H1 (cell line): ENCODE measurements at regions not wholly inside any gene's neighbourhood (a gene's known extent, or its start where the extent isn't known, plus 50 kb on each side); places are given as distances from the start of the nearest gene placed in this dataset.

Experiments
- CTCF ChIA-PET: fragments of 300-600 bp; sonication (Branson Sonifier 250); formaldehyde crosslinking; loops from one replicate; lab custom pipeline; 2021; ENCODE audit not compliant: partially characterized antibody; lab: Charles Lee
- POLR2A ChIA-PET: fragments of 300-600 bp; sonication (Branson Sonifier 250); formaldehyde crosslinking; loops from one replicate; lab custom pipeline; 2021; ENCODE audit warnings: inconsistent platforms; ENCODE audit not compliant: partially characterized antibody; lab: Charles Lee
- DNase-seq, 2 experiments: peaks; one replicate each; pipeline versions ENCODE4 v3.0.0 to v3.0.0-alpha.2; 2010 to 2022; ENCODE audit warnings: low spot score in 2 of 2, low read depth in 1 of 2, mixed read lengths in 1 of 2
- FAIRE-seq: peaks from 2 replicates; lab custom pipeline; 2011; peaks lifted over from hg19 to GRCh38; lab: Jason Lieb, UNC
- H2AFZ ChIP-seq: 2 replicates; pipeline ENCODE4 v1.8.1; 2012; ENCODE audit warnings: low read length, inconsistent platforms
- H2AK5ac ChIP-seq: 2 replicates; pipeline ENCODE4 v1.6.1; 2013; ENCODE audit warnings: low read depth, low read length
- H2BK120ac ChIP-seq: replicated peaks from 2 replicates; pipeline ENCODE3; 2013; ENCODE audit warnings: low read depth, low read length, inconsistent platforms
- H2BK12ac ChIP-seq: 2 replicates; pipeline ENCODE4 v1.6.1; 2013; ENCODE audit warnings: low read depth, low read length
- H2BK15ac ChIP-seq: 2 replicates; pipeline ENCODE4 v1.6.1; 2013; ENCODE audit warnings: low read length
- H2BK20ac ChIP-seq: 2 replicates; pipeline ENCODE4 v1.6.1; 2013; ENCODE audit warnings: low read length
- H2BK5ac ChIP-seq: 2 replicates; pipeline ENCODE4 v1.6.1; 2013; ENCODE audit warnings: low read depth, low read length
- H3K14ac ChIP-seq: 2 replicates; pipeline ENCODE4 v1.6.1; 2013; ENCODE audit warnings: inconsistent platforms; ENCODE audit not compliant: insufficient read length
- H3K18ac ChIP-seq: 2 replicates; pipeline ENCODE4 v1.6.1; 2013; ENCODE audit warnings: low read length; ENCODE audit errors: extremely low read depth
- H3K23ac ChIP-seq: 2 replicates; pipeline ENCODE4 v1.6.1; 2013; ENCODE audit warnings: inconsistent platforms; ENCODE audit not compliant: insufficient read length
- H3K23me2 ChIP-seq: 2 replicates; pipeline ENCODE4 v1.6.1; 2013; ENCODE audit warnings: low read depth, low read length
- H3K27ac ChIP-seq: 2 replicates; pipeline ENCODE4 v1.6.1; 2011; ENCODE audit warnings: low read depth, low read length, inconsistent platforms
- H3K27me3 ChIP-seq, 4 experiments: replicated peaks in 1 of 4; 1 replicate in 1 of 4; 2 replicates in 3 of 4; pipeline versions ENCODE4 v1.6.1 to v1.8.1; 2011 to 2013; ENCODE audit warnings: low read length in 3 of 4, mild to moderate bottlenecking in 3 of 4, inconsistent platforms in 2 of 4, mixed read lengths in 2 of 4, moderate library complexity in 1 of 4; ENCODE audit not compliant: control insufficient read depth in 3 of 4, insufficient read depth in 3 of 4; ENCODE audit errors: extremely low read depth in 1 of 4
- H3K36me3 ChIP-seq, 4 experiments: 2 replicates each; pipeline versions ENCODE4 v1.6.1 to v1.8.1; 2011 to 2013; ENCODE audit warnings: mild to moderate bottlenecking in 4 of 4, low read length in 3 of 4, moderate library complexity in 2 of 4, control low read depth in 1 of 4, inconsistent platforms in 1 of 4; ENCODE audit not compliant: insufficient read depth in 4 of 4, control insufficient read depth in 2 of 4
- H3K4ac ChIP-seq: replicated peaks from 2 replicates; pipeline ENCODE3; 2013; ENCODE audit warnings: low read length, low read depth, mixed read lengths, inconsistent platforms; ENCODE audit not compliant: insufficient read length
- H3K4me1 ChIP-seq, 4 experiments: replicated peaks in 1 of 4; 1 replicate in 1 of 4; 2 replicates in 3 of 4; pipeline versions ENCODE4 v1.6.1 to v1.8.1; 2011 to 2013; ENCODE audit warnings: low read length in 3 of 4, inconsistent platforms in 2 of 4, mixed read lengths in 1 of 4; ENCODE audit not compliant: insufficient read depth in 4 of 4, control insufficient read depth in 3 of 4
- H3K4me2 ChIP-seq, 2 experiments: 2 replicates each; pipeline versions ENCODE4 v1.6.1 to v1.8.1; 2011 to 2013; ENCODE audit warnings: low read depth in 2 of 2, low read length in 2 of 2, control low read depth in 1 of 2, inconsistent platforms in 1 of 2, mild to moderate bottlenecking in 1 of 2; ENCODE audit not compliant: insufficient read depth in 1 of 2
- H3K4me3 ChIP-seq, 4 experiments: fragments of 200-600, 300-600 bp in 1 of 4; sonication (generic), shearing (Covaris generic), sonication (Bioruptor Twin) in 1 of 4; 2 replicates each; pipeline versions ENCODE4 v1.5.1 to v1.8.1; 2011 to 2016; ENCODE audit warnings: low read length in 4 of 4, low read depth in 3 of 4, control low read depth in 2 of 4, inconsistent platforms in 2 of 4, mild to moderate bottlenecking in 2 of 4, mixed read lengths in 1 of 4, moderate library complexity in 1 of 4; ENCODE audit not compliant: insufficient read depth in 2 of 4; ENCODE audit errors: extremely low read depth in 1 of 4
- H3K56ac ChIP-seq: replicated peaks from 2 replicates; pipeline ENCODE3; 2013; ENCODE audit warnings: low read depth, mild to moderate bottlenecking, mixed read lengths, low read length, inconsistent platforms; ENCODE audit not compliant: insufficient read length
- H3K79me1 ChIP-seq: 2 replicates; pipeline ENCODE4 v1.6.1; 2013; ENCODE audit warnings: low read depth, low read length, control low read depth
- H3K79me2 ChIP-seq, 2 experiments: 2 replicates each; pipeline versions ENCODE4 v1.6.1 to v1.8.1; 2012 to 2013; ENCODE audit warnings: low read length in 2 of 2, mild to moderate bottlenecking in 2 of 2, inconsistent platforms in 1 of 2; ENCODE audit not compliant: insufficient read depth in 2 of 2, control insufficient read depth in 1 of 2
- H3K9ac ChIP-seq, 4 experiments: replicated peaks in 1 of 4; 1 replicate in 1 of 4; 2 replicates in 3 of 4; pipeline versions ENCODE4 v1.6.1 to v1.8.1; 2011 to 2013; ENCODE audit warnings: low read depth in 3 of 4, low read length in 3 of 4, control low read depth in 2 of 4, mild to moderate bottlenecking in 2 of 4, moderate library complexity in 2 of 4, inconsistent platforms in 1 of 4; ENCODE audit errors: extremely low read depth in 1 of 4
- H3K9me3 ChIP-seq, 2 experiments: 2 replicates each; pipeline versions ENCODE4 v1.6.1 to v1.8.1; 2012 to 2013; ENCODE audit warnings: mild to moderate bottlenecking in 2 of 2, moderate library complexity in 2 of 2, control low read depth in 1 of 2, inconsistent platforms in 1 of 2, low read depth in 1 of 2, low read length in 1 of 2, mixed read lengths in 1 of 2; ENCODE audit not compliant: insufficient read depth in 2 of 2
- H4K20me1 ChIP-seq, 2 experiments: replicated peaks in 1 of 2; 2 replicates each; pipeline versions ENCODE3 to v1.8.1; 2011 to 2013; ENCODE audit warnings: inconsistent platforms in 2 of 2, low read length in 2 of 2, mild to moderate bottlenecking in 1 of 2; ENCODE audit not compliant: insufficient read depth in 2 of 2, control insufficient read depth in 1 of 2
- H4K5ac ChIP-seq: 2 replicates; pipeline ENCODE4 v1.6.1; 2013; ENCODE audit warnings: low read length, low read depth, mixed read lengths, inconsistent platforms; ENCODE audit not compliant: insufficient read length
- H4K8ac ChIP-seq: 2 replicates; pipeline ENCODE4 v1.8.0; 2013; ENCODE audit warnings: mild to moderate bottlenecking, moderate library complexity, low read length, inconsistent platforms; ENCODE audit not compliant: insufficient read depth; ENCODE audit errors: extremely low read depth
- H4K91ac ChIP-seq: replicated peaks from 2 replicates; pipeline ENCODE3; 2013; ENCODE audit warnings: low read length, mixed read lengths, inconsistent platforms; ENCODE audit not compliant: insufficient read length
- CEBPB ChIP-seq: IDR thresholded peaks from 2 replicates; pipeline ENCODE4 v1.6.1; 2012; ENCODE audit warnings: low read depth, low read length
- E2F6 ChIP-seq: IDR thresholded peaks from 2 replicates; pipeline ENCODE4 v1.6.1; 2012; ENCODE audit warnings: inconsistent platforms
- HDAC2 ChIP-seq, 2 experiments: fragments of 300-600 bp in 1 of 2; sonication (generic) in 1 of 2; IDR thresholded peaks; 2 replicates each; pipeline ENCODE4 v1.6.1; 2011 to 2012; ENCODE audit warnings: low read depth in 2 of 2, low read length in 2 of 2, mild to moderate bottlenecking in 2 of 2, moderate library complexity in 2 of 2, borderline replicate concordance in 1 of 2, inconsistent platforms in 1 of 2
- JUN ChIP-seq: IDR thresholded peaks from 2 replicates; pipeline ENCODE4 v1.6.1; 2011; ENCODE audit warnings: low read depth, mild to moderate bottlenecking, improper control_type of control experiment, low read length
- RXRA ChIP-seq: IDR thresholded peaks from 2 replicates; pipeline ENCODE4 v1.6.1; 2011; ENCODE audit warnings: low read depth, mild to moderate bottlenecking, low read length, moderate library complexity; ENCODE audit not compliant: insufficient read depth
- SIX5 ChIP-seq: IDR thresholded peaks from 2 replicates; pipeline ENCODE4 v1.6.1; 2011; ENCODE audit warnings: mild to moderate bottlenecking, low read depth, low read length
- TCF12 ChIP-seq: IDR thresholded peaks from 2 replicates; pipeline ENCODE4 v1.6.1; 2011; ENCODE audit warnings: low read depth, mild to moderate bottlenecking, low read length
- WGBS, 2 experiments: shearing (Covaris generic) in 1 of 2; methylation state at CpG; one replicate each; pipeline versions ENCODE4 v1.1.6 to v1.1.7; 2013 to 2015; ENCODE audit warnings: low lambda C conversion rate in 2 of 2, mixed read lengths in 2 of 2, inconsistent platforms in 1 of 2, low coverage in 1 of 2, missing lambda C conversion rate in 1 of 2; ENCODE audit not compliant: insufficient replicate concordance in 2 of 2, insufficient coverage in 1 of 2, insufficient read length in 1 of 2; ENCODE audit errors: extremely low coverage in 1 of 2, missing lambda C conversion rate in 1 of 2; 5-methylcytosine and 5-hydroxymethylcytosine counted together

GRCh38 chr1:208465786-208466590 is 221.8 kb upstream of the PLXNA2 start:
- no peak overlapping the region for H3K4me2 ChIP-seq
- TF ChIP-seq JUN, result no peak
- TF ChIP-seq E2F6, result no peak
- no peak for TF ChIP-seq RXRA
- TF ChIP-seq SIX5, result no peak
- TF ChIP-seq CEBPB, result no peak
- no peak for TF ChIP-seq TCF12
- no peak for TF ChIP-seq HDAC2 (IDR thresholded peaks at IDR 0.05; ENCODE audit: borderline replicate concordance in 1 of 2, low read depth in 2 of 2, low read length in 2 of 2)
- WGBS, 2 experiments, result 88% methylated on average over 4 of the region's 4 CpGs; no CpG with 5 or more reads in 1 of the 2 experiments
- H3K9me3 ChIP-seq, result no peaks in the 10 kb centered on the region
- H3K23ac ChIP-seq, result no peak overlapping the region
- H3K4ac ChIP-seq, result no peak overlapping the region
- H3K9ac ChIP-seq, result no peak overlapping the region
- H3K4me1 ChIP-seq, result no peaks in the 10 kb centered on the region
- DNase-seq (no peak), FAIRE-seq (no peak)
- H2BK120ac ChIP-seq, result no peak overlapping the region
- H3K14ac ChIP-seq, result no peak overlapping the region
- no peak overlapping the region for H2AFZ ChIP-seq
- no peak overlapping the region for H4K8ac ChIP-seq
- POLR2A ChIA-PET, result no interaction called here
- H4K5ac ChIP-seq, result no peak overlapping the region
- no peak overlapping the region for H2BK12ac ChIP-seq
- no peak overlapping the region for H3K18ac ChIP-seq
- H2BK5ac ChIP-seq, result no peak overlapping the region
- H3K56ac ChIP-seq, result no peak overlapping the region
- H3K79me2 ChIP-seq, result no peaks in the 10 kb centered on the region
- CTCF ChIA-PET, result interaction anchor here (1.3 to 1.4 kb wide), 3 partner anchors 10 to 22 kb away, joined by 3 to 4 read pairs (median 3); no protein-coding TSS in a partner anchor
- no peaks in the 10 kb centered on the region for H3K79me1 ChIP-seq
- H3K4me3 ChIP-seq, result no peak overlapping the region
- no peak overlapping the region for H2BK20ac ChIP-seq
- H4K20me1 ChIP-seq, result no peaks in the 10 kb centered on the region
- no peak overlapping the region for H2AK5ac ChIP-seq
- no peak overlapping the region for H4K91ac ChIP-seq
- no peak overlapping the region for H2BK15ac ChIP-seq
- H3K23me2 ChIP-seq, result no peaks in the 10 kb centered on the region
- H3K36me3 ChIP-seq, result no peaks in the 10 kb centered on the region
- H3K27ac ChIP-seq, result no peak overlapping the region
- no peaks in the 10 kb centered on the region for H3K27me3 ChIP-seq
